Cardiac muscle cell (in vitro differentiated cells and primary cell): ENCODE measurements at regions not wholly inside any gene's neighbourhood (a gene's known extent, or its start where the extent isn't known, plus 50 kb on each side); places are given as distances from the start of the nearest gene placed in this dataset.

ENCODE experiments used
- DNase-seq, 2 donors: peaks; one replicate each; pipeline versions ENCODE4 v3.0.0 to v3.0.0-alpha.2; 2010 to 2017; ENCODE audit warnings: low read depth in 1 of 2, low spot score in 1 of 2
- H3K27ac ChIP-seq: fragments of 200-600 bp; sonication (generic); 2 replicates; pipeline ENCODE4 v1.5.1; 2016
- H3K27me3 ChIP-seq: fragments of 200-600 bp; sonication (generic); 2 replicates; pipeline ENCODE4 v1.6.0; 2016; ENCODE audit warnings: control low read depth
- H3K36me3 ChIP-seq: fragments of 200-600 bp; sonication (generic); 2 replicates; pipeline ENCODE4 v1.5.1; 2016; ENCODE audit warnings: control low read depth
- H3K4me1 ChIP-seq: fragments of 200-600 bp; sonication (generic); 2 replicates; pipeline ENCODE4 v1.8.1; 2017; ENCODE audit warnings: low read depth, mild to moderate bottlenecking, mixed run types
- H3K4me3 ChIP-seq: fragments of 200-600 bp; sonication (generic); 2 replicates; pipeline ENCODE4 v1.5.1; 2016; ENCODE audit warnings: mild to moderate bottlenecking
- H3K9me3 ChIP-seq: fragments of 200-600 bp; sonication (generic); 2 replicates; pipeline ENCODE4 v1.5.1; 2017; ENCODE audit warnings: low read depth, mild to moderate bottlenecking, control low read depth
- CTCF ChIP-seq: IDR thresholded peaks from 2 replicates; pipeline ENCODE4 v1.5.1; 2012; ENCODE audit warnings: low read depth, mild to moderate bottlenecking, low read length

DNA sequence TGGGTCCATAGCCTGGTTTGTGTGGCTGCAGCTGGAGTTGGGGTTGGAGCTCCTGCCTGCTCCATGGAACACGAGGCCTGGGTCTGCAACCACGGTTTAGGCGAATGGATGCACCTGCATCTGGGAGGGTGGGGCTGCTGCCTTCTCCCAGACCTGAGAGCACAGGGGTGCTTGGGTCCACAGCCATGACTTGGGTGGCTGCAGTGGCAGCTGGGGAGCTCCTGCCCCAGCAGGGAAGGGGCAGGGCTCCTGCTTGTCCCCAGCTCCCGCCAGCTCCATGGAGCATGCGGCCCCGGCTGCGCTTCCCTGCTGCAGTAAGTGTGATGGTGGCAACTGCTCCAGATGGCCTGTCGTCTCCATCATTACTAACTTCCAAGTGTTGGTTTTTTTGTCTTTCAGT lies 571.1 kb upstream of the LRRN3 start:
- H3K27ac ChIP-seq, result no peak overlapping the region
- no peak for TF ChIP-seq CTCF
- no peak overlapping the region for H3K4me3 ChIP-seq
- no peaks in the 10 kb centered on the region for H3K36me3 ChIP-seq
- no peaks in the 10 kb centered on the region for H3K9me3 ChIP-seq
- peaks cover 10% of the 10 kb centered on the region for H3K4me1 ChIP-seq
- DNase-seq, result no peak
- no peaks in the 10 kb centered on the region for H3K27me3 ChIP-seq

- no peak for TF ChIP-seq CTCF
- Histone ChIP-seq H3K4me3 (no peak overlapping the region), H3K4me1 (peaks cover 5% of the 10 kb centered on the region), H3K27me3 (no peaks in the 10 kb centered on the region), H3K9me3 (no peaks in the 10 kb centered on the region), H3K36me3 (no peaks in the 10 kb centered on the region), H3K27ac (no peak overlapping the region)
- DNase-seq, result no peak
Measured at GRCh38 chr7:110521357-110521911, 569.5 kb upstream of the LRRN3 start.

DNA sequence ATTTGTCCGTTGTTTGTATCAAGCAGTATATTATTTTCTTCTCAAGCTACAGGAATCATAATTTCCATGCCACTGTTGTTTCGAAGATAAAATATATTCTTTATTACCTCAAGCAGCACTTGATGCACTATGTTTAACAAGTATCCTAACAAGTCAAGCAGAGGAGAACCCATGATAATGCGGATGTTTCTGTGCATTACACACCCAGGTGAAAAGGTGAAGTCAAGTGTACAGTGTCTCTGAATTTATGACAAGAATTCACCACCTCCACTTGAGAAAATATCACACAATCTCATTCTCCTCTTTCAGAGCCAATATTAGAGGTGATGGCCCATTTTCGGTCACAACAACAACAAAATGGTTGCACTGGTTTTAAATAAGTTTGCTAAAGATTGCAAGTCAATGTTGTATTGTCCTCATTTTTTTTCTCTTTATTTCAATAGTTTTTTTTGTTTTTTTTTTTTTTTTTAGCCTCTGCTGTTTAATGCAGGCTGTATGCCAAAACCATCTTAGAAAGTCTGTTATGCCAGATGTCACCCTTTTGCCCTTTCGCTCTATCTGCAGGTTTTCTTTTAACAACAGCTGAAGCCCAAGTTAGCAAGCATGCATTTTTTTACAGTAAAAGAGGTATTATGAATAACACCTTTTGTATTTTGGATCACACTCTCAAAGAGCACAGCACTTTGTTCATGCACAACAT lies 568.7 kb upstream of the LRRN3 start:
- DNase-seq, result no peak
- H3K36me3 ChIP-seq, result no peaks in the 10 kb centered on the region
- H3K9me3 ChIP-seq, result no peaks in the 10 kb centered on the region
- H3K4me3 ChIP-seq, result no peak overlapping the region
- peaks cover 5% of the 10 kb centered on the region for H3K4me1 ChIP-seq
- no peaks in the 10 kb centered on the region for H3K27me3 ChIP-seq
- no peak for TF ChIP-seq CTCF
- H3K27ac ChIP-seq, result no peak overlapping the region

DNA sequence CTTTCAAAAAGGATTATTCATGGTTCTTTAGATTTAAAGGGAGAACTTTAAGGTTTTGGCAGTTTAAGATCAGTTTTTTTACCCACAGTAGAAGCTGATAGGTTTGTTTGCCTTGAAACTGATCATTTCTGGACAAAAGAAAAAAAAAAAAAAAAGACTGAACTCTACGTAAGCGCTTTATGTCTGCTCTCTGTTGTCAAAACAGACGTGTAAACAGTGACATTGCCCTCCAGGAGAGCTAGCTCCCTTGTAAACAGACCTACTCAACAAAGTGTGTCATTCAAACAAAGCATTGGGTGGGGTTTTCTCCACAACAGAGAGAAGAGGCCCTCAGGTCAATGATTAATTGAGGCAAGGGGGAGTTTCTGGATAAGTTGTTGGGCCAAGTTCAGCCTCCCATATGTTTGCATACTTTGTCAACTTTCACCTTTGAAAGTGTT lies 568.1 kb upstream of the LRRN3 start:
- Histone ChIP-seq H3K36me3 (no peaks in the 10 kb centered on the region), H3K4me1 (peaks cover 5% of the 10 kb centered on the region), H3K27ac (no peak overlapping the region), H3K4me3 (no peak overlapping the region), H3K27me3 (no peaks in the 10 kb centered on the region), H3K9me3 (no peaks in the 10 kb centered on the region)
- no peak for TF ChIP-seq CTCF
- DNase-seq, result no peak

- Histone ChIP-seq H3K27ac (no peak overlapping the region), H3K9me3 (no peaks in the 10 kb centered on the region), H3K4me3 (no peak overlapping the region), H3K36me3 (no peaks in the 10 kb centered on the region), H3K4me1 (no peaks in the 10 kb centered on the region), H3K27me3 (no peaks in the 10 kb centered on the region)
- DNase-seq, result no peak
- no peak for TF ChIP-seq CTCF
Measured at GRCh38 chr7:110529175-110529574, 561.8 kb upstream of the LRRN3 start.
